Tibial nerve (tissue), 3 donors: ENCODE measurements at regions not wholly inside any gene's neighbourhood (a gene's known extent, or its start where the extent isn't known, plus 50 kb on each side); places are given as distances from the start of the nearest gene placed in this dataset.

ENCODE experiments used
- POLR2A ChIP-seq, 2 donors: fragments of 450-650 bp; IDR thresholded peaks; one replicate each; pipeline ENCODE4 v1.6.1; 2017; ENCODE audit warnings: antibody characterized with exemption in 2 of 2, mild to moderate bottlenecking in 2 of 2, moderate library complexity in 2 of 2
- TF ChIP-seq, protein P1 (sequence below), 5 experiments: fragments of 200-600 bp in 3 of 5; fragments of 450-650 bp in 2 of 5; sonication (generic) in 3 of 5; IDR thresholded peaks; one replicate each; pipeline ENCODE4 v1.5.1; 2016 to 2019; ENCODE audit warnings: antibody characterized with exemption in 5 of 5, mild to moderate bottlenecking in 3 of 5, moderate library complexity in 2 of 5

GRCh38 chr3:25257026-25257425 is 171.0 kb upstream of the RARB start:
- TF ChIP-seq POLR2A (IDR thresholded peaks at IDR 0.05): no peak
- TF ChIP-seq, protein P1, sequence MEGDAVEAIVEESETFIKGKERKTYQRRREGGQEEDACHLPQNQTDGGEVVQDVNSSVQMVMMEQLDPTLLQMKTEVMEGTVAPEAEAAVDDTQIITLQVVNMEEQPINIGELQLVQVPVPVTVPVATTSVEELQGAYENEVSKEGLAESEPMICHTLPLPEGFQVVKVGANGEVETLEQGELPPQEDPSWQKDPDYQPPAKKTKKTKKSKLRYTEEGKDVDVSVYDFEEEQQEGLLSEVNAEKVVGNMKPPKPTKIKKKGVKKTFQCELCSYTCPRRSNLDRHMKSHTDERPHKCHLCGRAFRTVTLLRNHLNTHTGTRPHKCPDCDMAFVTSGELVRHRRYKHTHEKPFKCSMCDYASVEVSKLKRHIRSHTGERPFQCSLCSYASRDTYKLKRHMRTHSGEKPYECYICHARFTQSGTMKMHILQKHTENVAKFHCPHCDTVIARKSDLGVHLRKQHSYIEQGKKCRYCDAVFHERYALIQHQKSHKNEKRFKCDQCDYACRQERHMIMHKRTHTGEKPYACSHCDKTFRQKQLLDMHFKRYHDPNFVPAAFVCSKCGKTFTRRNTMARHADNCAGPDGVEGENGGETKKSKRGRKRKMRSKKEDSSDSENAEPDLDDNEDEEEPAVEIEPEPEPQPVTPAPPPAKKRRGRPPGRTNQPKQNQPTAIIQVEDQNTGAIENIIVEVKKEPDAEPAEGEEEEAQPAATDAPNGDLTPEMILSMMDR (IDR thresholded peaks at IDR 0.05): no peak
